ENCODE measurements at regions not wholly inside any gene's neighbourhood (a gene's known extent, or its start where the extent isn't known, plus 50 kb on each side); places are given as distances from the start of the nearest gene placed in this dataset.

DNA sequence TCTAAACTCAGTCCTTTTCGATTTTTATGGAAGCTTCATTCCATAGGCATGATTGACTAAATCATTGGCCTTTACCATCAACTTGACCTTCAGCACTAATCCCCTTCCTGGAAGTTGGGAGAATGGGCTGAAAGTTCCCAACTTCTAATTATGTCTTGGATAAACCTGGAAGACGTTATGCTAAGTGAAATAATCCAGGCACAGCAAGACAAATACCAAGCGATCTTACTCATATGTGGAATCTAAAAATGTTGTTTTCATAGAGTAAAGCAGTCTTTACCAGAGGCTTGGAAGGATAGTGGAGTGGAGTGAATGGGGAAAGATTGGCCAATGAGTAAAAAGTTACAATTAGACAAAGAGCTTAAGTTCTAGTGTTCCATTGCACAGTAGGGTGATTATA lies 1453.2 kb downstream of the PLA2G4A start:
- TF ChIP-seq ISL1 (CRISPR knock-in tag; IDR thresholded peaks at IDR 0.05) (no peak), TOX (CRISPR knock-in tag; IDR thresholded peaks at IDR 0.05; ENCODE audit: borderline replicate concordance) (peak; percentile 43; the same call in 1 of the 2 replicates)
- ATAC-seq, result peak; percentile 91

DNA sequence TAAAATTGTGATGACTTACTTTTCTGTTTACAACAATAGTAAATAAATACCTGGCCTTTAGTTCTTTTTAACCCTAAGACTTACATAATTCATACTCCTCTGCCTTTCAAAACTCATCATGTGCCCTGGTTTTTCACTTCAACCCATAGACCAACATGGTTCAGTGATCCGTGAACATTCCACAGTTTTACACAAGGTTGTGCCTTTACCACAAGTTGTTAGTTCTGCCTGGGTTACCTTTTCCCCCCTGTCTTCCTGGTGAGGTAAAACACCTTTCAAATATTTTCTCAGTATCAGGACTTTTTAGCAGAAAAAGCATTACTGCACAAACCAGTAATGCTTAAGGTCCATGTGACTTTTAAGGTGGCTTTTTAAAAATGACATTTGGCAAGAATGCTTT lies 1466.4 kb downstream of the PLA2G4A start:
- ATAC-seq, result no peak
- TF ChIP-seq ZFP3 (CRISPR knock-in tag; IDR thresholded peaks at IDR 0.05) (no peak), TOX (CRISPR knock-in tag; IDR thresholded peaks at IDR 0.05; ENCODE audit: borderline replicate concordance) (no peak), ISL1 (CRISPR knock-in tag; IDR thresholded peaks at IDR 0.05) (no peak), TCF4 (CRISPR knock-in tag; IDR thresholded peaks at IDR 0.05; ENCODE audit: borderline replicate concordance) (no peak), SNAI2 (CRISPR knock-in tag; IDR thresholded peaks at IDR 0.05) (no peak)
- TF ChIP-seq, protein P1, sequence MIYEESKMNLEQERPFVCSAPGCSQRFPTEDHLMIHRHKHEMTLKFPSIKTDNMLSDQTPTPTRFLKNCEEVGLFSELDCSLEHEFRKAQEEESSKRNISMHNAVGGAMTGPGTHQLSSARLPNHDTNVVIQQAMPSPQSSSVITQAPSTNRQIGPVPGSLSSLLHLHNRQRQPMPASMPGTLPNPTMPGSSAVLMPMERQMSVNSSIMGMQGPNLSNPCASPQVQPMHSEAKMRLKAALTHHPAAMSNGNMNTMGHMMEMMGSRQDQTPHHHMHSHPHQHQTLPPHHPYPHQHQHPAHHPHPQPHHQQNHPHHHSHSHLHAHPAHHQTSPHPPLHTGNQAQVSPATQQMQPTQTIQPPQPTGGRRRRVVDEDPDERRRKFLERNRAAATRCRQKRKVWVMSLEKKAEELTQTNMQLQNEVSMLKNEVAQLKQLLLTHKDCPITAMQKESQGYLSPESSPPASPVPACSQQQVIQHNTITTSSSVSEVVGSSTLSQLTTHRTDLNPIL (CRISPR knock-in tag; IDR thresholded peaks at IDR 0.05; ENCODE audit: low read depth), result no peak

DNA sequence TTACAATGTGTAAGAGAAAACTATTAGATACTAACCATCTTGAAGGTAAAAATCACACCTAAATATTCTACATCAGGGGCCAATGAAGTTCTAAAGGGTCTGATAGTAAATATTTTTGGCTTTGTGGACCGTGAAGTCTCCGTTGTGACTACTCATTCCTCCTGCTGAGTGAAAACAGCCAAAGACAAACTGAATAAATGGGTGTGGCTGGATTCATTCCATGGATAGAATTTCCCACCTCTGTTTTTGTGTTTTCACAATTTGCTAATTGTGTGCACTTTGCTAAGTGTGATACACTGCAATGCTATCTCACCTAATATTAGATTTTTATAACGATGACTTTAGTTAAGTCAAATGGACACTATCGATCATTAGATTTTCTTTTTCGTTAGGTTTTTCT lies 1474.0 kb downstream of the PLA2G4A start:
- TF ChIP-seq, protein P1 (CRISPR knock-in tag; IDR thresholded peaks at IDR 0.05; ENCODE audit: low read depth), result no peak
- no peak for TF ChIP-seq TCF4 (CRISPR knock-in tag; IDR thresholded peaks at IDR 0.05; ENCODE audit: borderline replicate concordance)
- no peak for TF ChIP-seq ZNF70 (CRISPR knock-in tag; IDR thresholded peaks at IDR 0.05)
- TF ChIP-seq ZNF565 (CRISPR knock-in tag; conservative IDR thresholded peaks at IDR 0.05; ENCODE audit: low read depth), result no peak
- TF ChIP-seq OSR1 (CRISPR knock-in tag; IDR thresholded peaks at IDR 0.05), result no peak
- TF ChIP-seq ZFP3 (CRISPR knock-in tag; IDR thresholded peaks at IDR 0.05), result no peak
- no peak for TF ChIP-seq CSDC2 (CRISPR knock-in tag; IDR thresholded peaks at IDR 0.05)
- TF ChIP-seq ARNTL (CRISPR knock-in tag; IDR thresholded peaks at IDR 0.05; ENCODE audit: borderline replicate concordance, low read depth), result no peak
- no peak for TF ChIP-seq GLIS3 (CRISPR knock-in tag; IDR thresholded peaks at IDR 0.05)
- TF ChIP-seq, protein P2, sequence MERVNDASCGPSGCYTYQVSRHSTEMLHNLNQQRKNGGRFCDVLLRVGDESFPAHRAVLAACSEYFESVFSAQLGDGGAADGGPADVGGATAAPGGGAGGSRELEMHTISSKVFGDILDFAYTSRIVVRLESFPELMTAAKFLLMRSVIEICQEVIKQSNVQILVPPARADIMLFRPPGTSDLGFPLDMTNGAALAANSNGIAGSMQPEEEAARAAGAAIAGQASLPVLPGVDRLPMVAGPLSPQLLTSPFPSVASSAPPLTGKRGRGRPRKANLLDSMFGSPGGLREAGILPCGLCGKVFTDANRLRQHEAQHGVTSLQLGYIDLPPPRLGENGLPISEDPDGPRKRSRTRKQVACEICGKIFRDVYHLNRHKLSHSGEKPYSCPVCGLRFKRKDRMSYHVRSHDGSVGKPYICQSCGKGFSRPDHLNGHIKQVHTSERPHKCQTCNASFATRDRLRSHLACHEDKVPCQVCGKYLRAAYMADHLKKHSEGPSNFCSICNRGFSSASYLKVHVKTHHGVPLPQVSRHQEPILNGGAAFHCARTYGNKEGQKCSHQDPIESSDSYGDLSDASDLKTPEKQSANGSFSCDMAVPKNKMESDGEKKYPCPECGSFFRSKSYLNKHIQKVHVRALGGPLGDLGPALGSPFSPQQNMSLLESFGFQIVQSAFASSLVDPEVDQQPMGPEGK (CRISPR knock-in tag; IDR thresholded peaks at IDR 0.05; ENCODE audit: borderline replicate concordance), result no peak
- TF ChIP-seq ESRRG (CRISPR knock-in tag; IDR thresholded peaks at IDR 0.05), result no peak
- no peak for TF ChIP-seq PPARA (CRISPR knock-in tag; IDR thresholded peaks at IDR 0.05; ENCODE audit: borderline replicate concordance)
- no peak for TF ChIP-seq SNAI2 (CRISPR knock-in tag; IDR thresholded peaks at IDR 0.05)
- TF ChIP-seq ZFP30 (CRISPR knock-in tag; IDR thresholded peaks at IDR 0.05), result no peak
- no peak for TF ChIP-seq RARB (CRISPR knock-in tag; IDR thresholded peaks at IDR 0.05)
- TF ChIP-seq, protein P3, sequence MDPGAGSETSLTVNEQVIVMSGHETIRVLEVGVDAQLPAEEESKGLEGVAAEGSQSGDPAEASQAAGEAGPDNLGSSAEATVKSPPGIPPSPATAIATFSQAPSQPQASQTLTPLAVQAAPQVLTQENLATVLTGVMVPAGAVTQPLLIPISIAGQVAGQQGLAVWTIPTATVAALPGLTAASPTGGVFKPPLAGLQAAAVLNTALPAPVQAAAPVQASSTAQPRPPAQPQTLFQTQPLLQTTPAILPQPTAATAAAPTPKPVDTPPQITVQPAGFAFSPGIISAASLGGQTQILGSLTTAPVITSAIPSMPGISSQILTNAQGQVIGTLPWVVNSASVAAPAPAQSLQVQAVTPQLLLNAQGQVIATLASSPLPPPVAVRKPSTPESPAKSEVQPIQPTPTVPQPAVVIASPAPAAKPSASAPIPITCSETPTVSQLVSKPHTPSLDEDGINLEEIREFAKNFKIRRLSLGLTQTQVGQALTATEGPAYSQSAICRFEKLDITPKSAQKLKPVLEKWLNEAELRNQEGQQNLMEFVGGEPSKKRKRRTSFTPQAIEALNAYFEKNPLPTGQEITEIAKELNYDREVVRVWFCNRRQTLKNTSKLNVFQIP (CRISPR knock-in tag; IDR thresholded peaks at IDR 0.05; ENCODE audit: borderline replicate concordance, low read depth), result no peak
- no peak for TF ChIP-seq BACH2 (CRISPR knock-in tag; IDR thresholded peaks at IDR 0.05; ENCODE audit: borderline replicate concordance)
- TF ChIP-seq ZNF8 (CRISPR knock-in tag; IDR thresholded peaks at IDR 0.05), result no peak
- TF ChIP-seq TOX (CRISPR knock-in tag; IDR thresholded peaks at IDR 0.05; ENCODE audit: borderline replicate concordance), result no peak
- no peak for TF ChIP-seq ZC3H10 (CRISPR knock-in tag; IDR thresholded peaks at IDR 0.05)
- ATAC-seq, result no peak

DNA sequence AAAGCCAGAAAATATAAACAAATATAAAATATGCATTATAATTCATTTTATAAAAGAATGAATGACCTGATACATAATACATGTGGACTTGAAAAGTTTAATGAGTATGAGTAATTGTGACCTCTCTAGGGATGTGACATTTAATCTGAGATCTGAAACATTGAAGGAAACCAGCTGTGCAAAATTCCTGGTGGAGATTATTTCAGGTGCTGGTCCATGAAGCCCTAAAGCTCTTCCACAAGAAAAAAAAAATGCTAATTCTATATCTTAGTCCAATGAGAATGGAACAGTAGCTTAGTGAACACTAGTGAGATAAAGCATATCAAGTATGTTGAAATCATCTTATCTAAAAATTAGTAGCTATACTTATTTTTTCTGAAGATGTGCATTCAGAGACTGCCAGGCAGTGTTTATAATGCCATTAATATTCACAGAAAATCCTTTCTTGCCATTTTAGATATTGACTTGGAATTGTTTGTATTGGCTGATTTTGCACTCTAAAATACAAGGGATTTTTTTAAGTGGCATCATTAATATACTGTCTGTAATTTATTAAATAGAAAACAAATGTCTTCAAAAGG lies 1485.9 kb downstream of the PLA2G4A start:
- TF ChIP-seq ISL1 (CRISPR knock-in tag; IDR thresholded peaks at IDR 0.05) (peak; percentile 90), TCF4 (CRISPR knock-in tag; IDR thresholded peaks at IDR 0.05; ENCODE audit: borderline replicate concordance) (peak; percentile 67)
- TF ChIP-seq, protein P2 (CRISPR knock-in tag; IDR thresholded peaks at IDR 0.05; ENCODE audit: borderline replicate concordance), result no peak

More for the DNA sequence above, 1485.9 kb downstream of the PLA2G4A start:
- peak; percentile 45 for ATAC-seq

Data from SK-N-SH treated with all-trans-retinoic acid at 6 μM for 48 hours (cell line).